GM18861 (cell line): ENCODE measurements at regions not wholly inside any gene's neighbourhood (a gene's known extent, or its start where the extent isn't known, plus 50 kb on each side); places are given as distances from the start of the nearest gene placed in this dataset.

Experiments
- ATAC-seq: cut with Tn5 transposase; IDR thresholded peaks from one replicate; pipeline ENCODE4 v1.9.1; 2021; ENCODE audit not compliant: unreplicated experiment

DNA sequence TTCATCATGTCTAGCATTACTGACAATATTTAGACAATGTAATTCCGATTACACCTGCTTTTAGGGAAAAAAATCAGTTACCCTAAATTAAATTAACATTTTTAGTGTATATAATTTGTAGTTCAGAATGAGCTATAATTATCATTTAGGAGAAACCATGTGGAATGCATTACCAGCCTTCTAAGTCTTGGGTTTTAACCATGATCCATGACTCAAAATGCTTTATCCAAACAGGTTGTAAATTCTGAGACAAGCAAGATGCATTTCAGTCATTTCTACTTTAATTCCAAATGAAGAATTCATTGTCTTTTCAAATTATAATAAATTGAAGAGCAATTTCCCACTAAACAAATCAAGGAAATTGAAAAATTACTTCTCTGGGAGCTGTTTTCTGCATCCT lies 243.7 kb upstream of the LRIG1 start:
- no peak for ATAC-seq

DNA sequence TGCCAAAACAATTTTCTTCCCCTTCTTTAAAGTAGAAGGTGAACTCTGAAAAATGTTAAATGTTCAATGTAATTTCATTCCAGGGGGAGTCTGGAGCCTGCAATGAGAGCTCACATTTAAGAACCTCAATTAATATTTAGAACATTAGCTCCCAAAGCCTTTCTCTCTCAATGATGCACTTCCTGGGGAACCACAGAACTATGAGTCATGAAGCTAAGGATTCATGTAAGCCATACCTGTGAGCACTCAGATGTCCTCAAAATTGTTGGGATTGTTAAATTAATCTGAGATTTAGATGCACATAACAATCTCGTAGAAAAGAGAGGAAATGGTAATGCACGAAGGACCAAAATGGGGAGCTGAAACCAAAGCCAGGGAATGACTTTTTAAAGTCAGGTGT lies 244.2 kb upstream of the LRIG1 start:
- ATAC-seq: no peak

DNA sequence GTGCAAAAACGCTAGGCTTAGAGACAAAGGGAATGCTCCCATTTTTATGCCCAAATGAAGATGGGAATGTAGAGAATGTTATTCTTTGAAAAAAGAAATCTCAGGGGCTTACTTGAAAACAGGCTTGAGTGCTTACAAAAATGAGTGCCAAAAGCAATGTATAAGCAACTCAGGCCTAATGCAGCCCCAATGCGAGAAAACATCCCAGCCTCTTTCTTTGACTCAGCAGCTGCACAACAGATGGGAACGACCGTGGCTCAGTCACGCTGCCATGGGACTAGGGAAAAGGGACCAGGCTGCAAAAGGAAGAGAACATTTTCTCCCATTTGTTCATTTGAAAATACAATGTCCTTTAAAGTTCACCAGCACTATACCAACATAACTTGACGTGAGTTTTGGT lies 246.4 kb upstream of the LRIG1 start:
- ATAC-seq: no peak

DNA sequence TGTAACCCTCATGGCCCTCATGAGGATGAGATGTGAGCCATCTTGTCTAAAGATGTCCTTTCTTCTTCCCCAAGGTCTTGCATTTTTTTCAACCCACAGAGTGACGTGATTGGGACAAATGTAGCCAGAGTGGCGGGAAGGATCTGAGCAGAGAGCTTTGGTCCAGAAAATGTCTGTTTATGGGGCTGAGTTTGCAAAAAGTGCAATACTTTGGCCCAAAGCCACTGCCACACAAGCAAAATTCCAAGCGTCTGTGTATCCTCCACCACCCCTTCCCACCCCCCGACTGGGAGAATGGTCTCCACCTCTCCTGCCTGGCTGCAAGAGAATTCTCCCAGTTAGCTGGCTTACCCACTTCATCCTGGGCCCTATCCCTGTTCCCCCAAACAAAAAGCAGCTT lies 246.9 kb upstream of the LRIG1 start:
- ATAC-seq: no peak

DNA sequence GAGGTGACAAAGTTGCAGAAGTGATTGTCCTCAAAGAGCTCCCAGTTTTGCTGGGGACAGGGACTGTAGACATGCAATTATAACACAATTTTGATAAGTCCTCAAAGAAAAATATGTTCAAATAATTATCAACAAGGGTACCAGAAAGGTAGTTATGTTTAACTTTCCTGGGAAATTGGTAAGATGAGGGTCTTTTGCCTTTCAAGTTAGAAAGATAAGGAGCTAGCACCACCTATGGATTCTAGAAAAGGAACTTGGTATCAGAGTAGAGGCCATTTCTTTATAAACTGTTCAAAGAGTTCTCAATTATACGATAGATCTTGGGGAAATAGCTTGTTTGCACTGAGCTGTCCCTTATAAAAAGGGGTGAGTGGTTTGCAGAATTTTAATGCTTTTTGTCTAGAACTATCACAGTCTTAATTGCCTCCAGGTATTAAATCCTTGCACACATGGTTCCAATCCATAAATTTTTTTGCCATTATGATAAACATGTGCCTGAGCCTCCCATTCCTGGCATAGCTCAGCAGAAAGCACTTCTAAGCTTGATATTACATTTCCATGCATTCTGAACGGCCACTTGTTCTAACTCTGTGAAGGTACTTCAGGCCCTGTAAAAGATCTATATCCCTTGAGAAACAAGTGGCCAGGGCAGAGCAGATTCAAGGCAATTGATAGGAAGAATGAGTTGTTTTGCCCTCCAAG lies 247.5 kb upstream of the LRIG1 start:
- ATAC-seq: no peak

DNA sequence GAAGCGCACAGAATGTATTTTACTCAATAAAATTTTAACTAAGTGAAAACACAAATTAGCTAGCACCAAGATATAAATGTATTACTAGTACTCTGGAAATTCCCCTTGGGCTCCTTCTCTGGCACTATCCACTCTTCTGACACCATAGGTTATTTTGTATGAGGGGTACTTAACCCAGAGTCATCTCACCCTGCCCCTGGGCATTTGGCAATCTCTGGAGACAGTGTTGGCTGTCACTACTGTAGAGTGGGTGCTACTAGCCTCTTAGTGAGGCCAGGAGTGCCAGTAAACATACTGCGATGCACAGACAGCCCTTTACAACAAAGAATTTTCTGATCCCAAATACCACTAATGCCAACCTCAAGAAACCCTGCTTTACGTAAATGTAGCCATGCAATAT lies 246.3 kb upstream of the KBTBD8 start:
- no peak for ATAC-seq

DNA sequence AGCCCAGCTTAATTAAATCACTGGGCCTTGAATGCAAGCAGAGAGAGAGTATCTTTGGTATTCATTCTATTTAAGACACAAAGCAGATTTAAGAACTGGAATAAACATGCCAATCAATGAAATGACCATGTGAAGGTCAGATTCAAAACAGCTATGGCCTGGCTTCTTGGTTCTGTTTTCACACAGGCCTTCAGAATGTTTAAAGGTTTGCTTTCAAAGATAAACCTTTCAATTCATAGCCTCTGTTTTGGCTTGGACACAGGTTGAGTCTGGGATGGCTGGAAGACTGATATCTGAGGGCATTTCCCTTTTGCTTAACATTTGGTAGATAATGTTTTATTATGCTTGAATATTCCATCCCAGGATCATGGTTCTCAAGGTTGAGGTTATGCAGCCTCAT lies 244.4 kb upstream of the KBTBD8 start:
- no peak for ATAC-seq

DNA sequence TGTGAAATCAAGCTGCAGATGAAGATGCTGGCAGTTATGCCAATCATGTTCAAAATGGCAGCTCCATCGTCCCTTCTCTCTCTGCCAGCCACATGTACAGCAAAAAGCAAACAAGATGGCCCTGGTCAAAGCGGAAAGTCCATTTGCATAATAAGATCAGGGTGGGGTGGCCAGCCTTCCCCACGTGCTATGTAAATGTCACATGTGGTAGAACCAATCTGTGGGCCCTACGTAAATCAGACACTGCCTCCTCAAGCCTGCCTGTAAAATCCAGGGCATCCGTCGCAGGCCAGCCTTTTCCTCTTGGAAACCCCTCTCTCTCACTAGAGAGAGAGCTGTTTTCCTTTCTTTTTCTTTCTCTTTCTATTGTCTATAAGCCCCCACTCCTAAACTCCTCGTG lies 243.5 kb upstream of the KBTBD8 start:
- ATAC-seq: no peak

DNA sequence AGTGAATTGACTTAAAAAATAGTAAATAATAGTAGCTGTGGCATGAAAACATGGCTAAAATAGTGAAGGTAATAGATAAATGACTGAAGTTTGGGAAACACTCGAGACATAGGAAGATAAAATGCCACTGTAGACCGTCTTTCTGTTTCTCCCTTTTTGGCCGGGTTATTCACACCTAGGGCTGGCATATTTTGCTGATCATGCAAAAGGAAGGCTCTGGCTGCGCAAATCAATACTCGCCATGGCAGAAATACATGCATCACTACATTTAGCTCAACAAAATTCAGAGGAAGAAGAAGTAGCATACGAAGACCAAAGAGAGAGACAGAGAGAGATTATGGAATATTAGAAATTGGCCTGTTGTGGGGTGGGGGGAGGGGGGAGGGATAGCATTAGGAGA lies 242.2 kb upstream of the KBTBD8 start:
- no peak for ATAC-seq

DNA sequence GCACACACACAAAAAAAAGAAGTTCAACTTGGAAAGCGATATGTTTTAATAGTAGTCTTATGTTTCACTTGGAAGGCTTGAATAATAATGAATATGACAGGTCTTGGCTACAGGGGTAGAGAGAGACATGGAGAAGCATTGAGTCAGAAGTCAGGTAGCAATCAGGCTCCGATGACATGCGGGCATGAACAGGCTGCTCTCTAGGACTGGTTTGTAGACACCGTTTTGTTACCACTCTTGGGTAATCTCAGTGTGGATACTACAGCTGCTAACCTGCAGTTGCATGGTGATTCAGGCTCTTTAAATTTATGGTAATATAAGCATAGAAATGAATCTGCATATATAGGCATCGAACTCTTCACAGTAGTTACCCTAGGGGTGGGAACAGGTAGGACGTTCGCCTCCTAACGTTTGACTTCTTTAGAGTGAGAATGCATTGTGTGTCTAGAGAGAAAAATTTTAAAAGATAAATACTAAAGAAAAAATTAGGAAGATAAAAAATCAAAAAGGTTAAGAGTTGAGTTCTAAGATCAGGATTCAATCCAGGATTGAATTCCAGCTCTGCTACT lies 241.6 kb upstream of the KBTBD8 start:
- ATAC-seq: no peak

DNA sequence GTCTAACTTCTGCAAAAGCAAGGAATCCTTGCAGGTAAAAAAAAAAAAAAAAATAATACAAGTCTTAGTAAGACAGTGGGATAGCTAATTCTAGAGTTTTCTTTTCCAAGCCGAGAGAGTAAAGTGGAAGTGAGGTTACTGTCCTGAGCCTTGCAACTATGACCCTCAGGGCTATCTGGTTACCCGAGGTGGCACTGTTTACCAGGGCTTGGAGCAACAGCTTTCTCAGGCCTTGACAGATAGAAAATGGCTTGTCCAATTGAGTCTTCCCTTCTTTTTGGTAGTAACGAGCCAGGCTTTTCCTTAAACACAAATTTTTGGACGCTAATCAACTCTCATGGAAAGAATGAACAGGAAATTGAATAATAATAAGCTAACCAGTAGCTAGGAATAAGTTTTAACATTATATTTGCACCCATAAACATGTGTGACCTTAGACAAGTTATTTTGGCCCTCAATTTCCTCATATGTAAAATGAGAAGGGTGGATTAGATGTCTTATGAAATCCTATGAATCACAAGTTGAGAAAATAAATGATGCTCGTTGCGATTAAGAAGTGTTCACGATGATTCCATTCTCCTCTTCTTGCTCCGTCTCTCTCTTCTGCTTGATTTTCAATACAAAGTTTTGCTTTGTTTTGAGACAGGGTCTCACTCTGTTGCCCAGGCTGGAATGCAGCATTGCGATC lies 236.9 kb upstream of the KBTBD8 start:
- ATAC-seq: no peak

DNA sequence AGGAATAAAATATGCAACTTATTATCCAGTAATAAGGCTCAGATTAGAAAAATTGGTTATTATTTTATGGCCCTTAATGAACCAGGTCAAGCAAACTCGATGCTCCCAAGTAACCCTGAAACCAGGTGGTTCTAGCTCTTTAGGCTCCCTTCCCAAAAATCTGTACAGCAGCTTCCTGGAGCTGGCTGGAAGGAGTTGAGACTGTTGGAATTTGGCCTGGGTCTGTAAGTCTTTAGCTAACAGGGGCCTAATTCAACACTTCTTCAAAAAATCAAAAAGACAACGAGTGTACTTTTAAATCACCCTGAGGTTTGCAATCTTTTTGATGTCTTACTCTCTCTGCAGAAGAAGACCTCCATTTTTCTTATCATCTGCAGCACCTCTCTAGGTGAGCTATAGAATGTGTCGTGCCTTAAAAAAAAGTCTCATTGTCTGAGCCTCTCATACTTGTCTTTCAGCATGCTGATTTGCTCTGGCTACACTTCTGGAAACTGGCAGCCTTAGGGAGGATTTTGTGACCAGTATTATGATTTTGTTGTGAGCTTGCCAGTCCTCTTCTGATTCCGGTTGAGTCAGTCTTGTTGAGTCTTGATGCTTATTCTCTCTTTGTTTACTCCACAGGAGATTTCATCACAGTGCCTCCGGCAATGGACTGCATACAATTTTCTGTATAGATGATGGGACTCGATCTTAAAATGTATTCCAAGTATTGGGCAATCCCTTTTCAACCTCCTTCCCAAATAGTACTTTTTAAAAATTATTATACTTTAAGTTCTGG lies 235.0 kb upstream of the KBTBD8 start:
- no peak for ATAC-seq

DNA sequence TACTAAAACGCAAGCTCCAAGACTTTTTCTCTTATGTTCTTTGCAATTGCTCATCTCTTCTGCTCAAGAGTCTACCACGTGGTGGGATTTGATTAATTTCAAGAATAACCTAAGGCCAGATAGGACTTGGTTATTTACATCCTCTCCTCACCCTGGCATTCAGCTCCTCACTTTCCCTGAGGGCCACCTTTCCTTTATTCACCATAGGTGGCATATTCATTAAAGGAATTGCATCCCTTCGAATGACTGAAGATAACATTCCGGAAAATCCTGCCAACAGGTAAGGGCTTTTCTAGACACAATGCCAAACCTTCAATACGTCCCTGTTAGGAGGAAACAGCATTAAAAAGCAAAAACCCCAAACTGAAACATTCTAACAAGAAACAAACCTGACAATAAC lies 220.0 kb upstream of the KBTBD8 start:
- ATAC-seq: no peak

DNA sequence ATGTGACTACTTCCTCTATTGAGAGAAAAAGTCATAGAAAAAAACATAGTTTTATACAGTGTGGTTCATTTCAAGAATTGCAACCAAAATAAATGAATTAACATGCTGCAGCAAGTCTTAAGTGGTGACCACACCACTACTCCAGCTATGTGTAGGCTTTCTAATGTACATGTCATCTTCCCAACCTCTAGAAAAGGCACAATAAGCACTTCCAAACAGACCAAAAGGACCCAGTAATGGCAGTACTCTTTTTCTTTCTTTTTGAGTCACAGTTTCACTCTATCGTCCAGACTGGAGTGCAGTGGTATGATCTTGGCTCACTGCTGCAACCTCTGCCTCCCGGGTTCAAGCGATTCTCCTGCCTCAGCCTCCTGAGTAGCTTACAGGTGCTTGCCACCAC lies 219.3 kb upstream of the KBTBD8 start:
- no peak for ATAC-seq

DNA sequence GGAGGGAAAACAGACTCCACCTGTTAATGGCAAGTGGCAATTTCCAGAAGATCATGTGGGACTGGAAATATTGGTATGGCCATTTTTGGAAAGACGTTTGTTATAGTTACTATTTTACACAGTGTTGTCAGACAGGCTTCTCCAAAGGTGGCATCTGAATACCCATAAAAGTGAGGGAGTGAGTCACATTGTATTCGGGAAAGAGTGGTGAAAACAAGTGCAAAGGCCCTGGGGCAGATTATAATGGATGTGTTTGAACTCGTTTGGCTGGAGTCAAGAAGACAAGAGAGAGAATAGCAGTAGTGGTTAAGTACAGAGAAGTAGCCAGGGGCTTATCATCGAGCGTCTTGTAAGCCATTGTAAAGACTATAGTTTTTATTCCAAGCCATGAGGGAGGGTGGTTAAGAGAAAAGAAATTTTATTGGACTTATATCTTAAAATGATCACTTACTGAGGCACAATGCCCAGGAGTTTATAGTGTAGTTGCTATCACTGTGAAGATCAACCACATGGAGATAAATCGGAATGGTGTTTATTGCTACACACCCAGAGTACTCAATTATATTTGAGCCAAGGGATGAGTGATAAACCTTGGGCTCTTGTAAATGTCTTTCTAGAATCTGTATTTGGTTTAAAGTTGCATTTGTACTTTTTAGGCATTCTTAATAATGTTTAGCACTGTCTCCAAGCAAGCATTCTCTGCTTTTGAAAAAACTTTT lies 212.8 kb upstream of the KBTBD8 start:
- ATAC-seq: no peak

DNA sequence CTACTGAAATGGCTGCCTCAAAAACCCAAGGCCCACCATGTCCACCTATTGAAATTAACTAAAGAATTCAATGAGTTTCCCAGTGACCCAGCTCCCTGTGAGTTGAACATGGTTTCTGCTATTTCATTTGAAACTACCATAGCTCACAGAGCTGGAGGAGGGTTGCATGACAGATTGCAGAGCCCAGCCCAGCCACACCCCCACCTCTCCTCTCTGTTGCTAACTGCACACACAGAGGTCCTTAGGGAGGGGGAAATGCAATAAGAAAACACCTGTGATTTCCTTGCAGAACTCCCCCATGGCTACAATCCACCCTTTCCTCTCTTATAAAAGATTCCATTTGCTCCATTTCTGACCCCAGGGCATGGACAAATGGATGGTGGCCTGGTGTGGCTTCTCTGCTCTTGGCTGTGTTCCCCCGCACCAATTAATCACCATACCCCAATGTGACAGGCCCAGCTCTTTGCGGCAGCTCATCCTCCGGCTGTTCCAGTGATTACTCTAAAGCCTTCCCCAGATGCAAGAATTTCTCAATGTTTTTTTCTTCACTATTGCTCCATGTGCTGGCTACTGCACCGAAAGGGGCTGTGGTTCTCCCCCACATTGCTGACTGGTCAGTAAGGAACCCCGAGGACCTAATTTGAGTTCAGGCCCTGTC lies 208.4 kb upstream of the KBTBD8 start:
- ATAC-seq: no peak

DNA sequence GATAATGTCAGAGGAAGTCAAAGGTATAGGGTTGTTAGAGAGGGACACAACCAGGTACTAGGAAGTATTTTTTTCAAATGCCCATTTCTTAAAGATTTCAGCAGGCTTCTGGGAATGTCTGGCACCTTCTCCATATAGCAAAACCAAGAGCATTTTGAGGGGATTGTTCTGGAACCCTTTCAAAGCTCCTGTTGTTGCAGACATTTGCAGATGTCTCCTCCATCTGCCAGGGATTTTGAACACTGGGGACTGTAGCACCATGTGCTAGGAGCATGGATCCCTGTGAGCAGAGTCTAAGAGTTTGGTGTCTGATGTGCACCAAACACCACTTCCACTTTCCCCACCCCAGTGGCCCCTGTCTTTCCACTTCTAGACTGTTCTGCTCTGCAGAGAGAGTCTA lies 206.0 kb upstream of the KBTBD8 start:
- no peak for ATAC-seq

DNA sequence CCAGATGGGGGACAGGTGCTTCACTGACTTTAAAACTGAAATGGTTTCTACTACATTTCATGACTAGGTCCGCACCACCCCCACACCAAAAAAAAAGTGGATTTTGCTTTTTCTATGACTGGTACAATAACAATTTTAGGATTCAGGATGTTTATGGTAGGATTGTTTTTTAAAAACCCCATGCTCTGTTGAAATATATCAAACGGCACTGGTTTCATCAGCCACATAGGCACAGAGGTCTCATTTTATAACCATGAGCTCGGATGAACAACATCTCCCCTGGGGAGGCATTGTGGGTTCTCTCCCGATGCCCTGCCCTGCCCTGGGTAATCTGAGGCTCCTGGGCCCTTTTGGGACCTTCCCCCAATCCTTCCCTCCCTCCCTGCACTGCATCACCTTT lies 202.7 kb upstream of the KBTBD8 start:
- no peak for ATAC-seq

DNA sequence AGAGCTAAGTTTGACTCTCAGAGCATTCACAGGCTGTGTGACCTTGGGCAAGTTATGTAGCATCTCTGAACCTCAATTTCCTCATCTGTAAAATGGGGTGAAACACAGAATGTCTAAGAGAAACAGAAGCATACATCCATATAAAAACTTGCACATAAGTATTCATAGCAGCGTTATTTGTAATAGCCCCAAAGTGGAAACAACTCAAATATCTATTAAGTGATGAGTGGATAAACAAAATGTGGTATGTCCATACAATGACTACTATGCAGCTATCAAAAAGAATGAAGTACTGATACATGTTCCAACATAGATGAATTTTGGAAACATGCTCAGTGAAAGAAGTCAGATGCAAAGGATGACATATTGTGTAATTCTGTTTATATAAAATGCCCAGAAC lies 201.8 kb upstream of the KBTBD8 start:
- ATAC-seq: no peak

DNA sequence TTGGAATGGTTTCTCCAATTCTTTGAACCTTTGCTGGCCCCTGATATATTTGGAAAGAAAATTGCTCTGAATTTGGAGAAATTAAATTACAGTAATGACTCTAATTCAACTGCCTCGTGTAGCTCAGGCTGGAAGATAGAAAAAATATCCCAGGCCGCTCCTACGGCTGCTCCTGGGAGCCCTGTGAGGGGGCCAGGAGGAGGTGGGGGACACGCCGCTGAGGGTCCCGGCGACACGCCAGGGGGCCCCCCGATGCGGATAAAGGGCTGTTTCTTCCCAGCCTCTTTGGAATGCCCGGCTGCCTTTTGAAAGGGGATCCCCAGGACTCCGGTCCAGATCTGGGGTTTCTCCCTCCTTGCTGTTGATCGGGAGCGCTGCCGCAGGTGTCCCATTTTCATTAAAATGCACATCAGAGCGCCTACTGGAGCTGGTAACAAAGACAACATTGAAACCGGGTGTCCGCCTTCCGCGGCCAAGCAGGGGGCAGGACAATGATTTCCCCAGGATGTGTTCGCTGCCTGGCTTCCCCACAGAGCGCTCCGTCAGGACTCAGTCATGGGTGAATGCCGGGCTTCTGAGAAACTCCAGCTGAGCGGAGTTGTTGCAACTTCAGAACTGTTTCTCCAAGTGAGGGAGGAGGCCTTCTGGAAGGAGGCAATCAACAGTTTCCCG lies 200.1 kb upstream of the KBTBD8 start:
- ATAC-seq: no peak
